Parathyroid adenoma (tissue), 2 donors: ENCODE measurements at regions not wholly inside any gene's neighbourhood (a gene's known extent, or its start where the extent isn't known, plus 50 kb on each side); places are given as distances from the start of the nearest gene placed in this dataset.

ENCODE experiments used
- H2AFZ ChIP-seq: fragments of 300-600 bp; sonication (generic); one replicate; pipeline ENCODE4 v1.7.0; 2017; ENCODE audit warnings: antibody characterized with exemption, mild to moderate bottlenecking
- H3K27ac ChIP-seq: fragments of 300-600 bp; sonication (generic); one replicate; pipeline ENCODE4 v1.7.0; 2017
- H3K27me3 ChIP-seq: fragments of 300-600 bp; sonication (generic); one replicate; pipeline ENCODE4 v1.7.0; 2017; ENCODE audit warnings: low read length; ENCODE audit not compliant: control insufficient read depth, insufficient read depth
- H3K36me3 ChIP-seq: fragments of 300-600 bp; sonication (generic); one replicate; pipeline ENCODE4 v1.7.0; 2017; ENCODE audit warnings: low read length; ENCODE audit not compliant: control insufficient read depth, insufficient read depth
- H3K4me1 ChIP-seq: fragments of 300-600 bp; sonication (generic); one replicate; pipeline ENCODE4 v1.7.0; 2017; ENCODE audit warnings: control low read depth
- H3K4me2 ChIP-seq: fragments of 300-600 bp; sonication (generic); one replicate; pipeline ENCODE4 v1.7.0; 2017; ENCODE audit warnings: low read length
- H3K4me3 ChIP-seq: fragments of 300-600 bp; sonication (generic); one replicate; pipeline ENCODE4 v1.7.0; 2017; ENCODE audit warnings: low read depth, low read length
- H3K79me2 ChIP-seq: fragments of 300-600 bp; sonication (generic); one replicate; pipeline ENCODE4 v1.7.0; 2017; ENCODE audit warnings: control low read depth
- H3K9ac ChIP-seq: fragments of 300-600 bp; sonication (generic); one replicate; pipeline ENCODE4 v1.7.0; 2017; ENCODE audit warnings: mild to moderate bottlenecking
- H3K9me3 ChIP-seq: fragments of 300-600 bp; sonication (generic); one replicate; pipeline ENCODE4 v1.7.0; 2017; ENCODE audit warnings: low read length; ENCODE audit not compliant: control insufficient read depth
- CTCF ChIP-seq: fragments of 300-600 bp; sonication (generic); IDR thresholded peaks from one replicate; pipeline ENCODE4 v1.7.0; 2017; ENCODE audit warnings: antibody characterized with exemption, mild to moderate bottlenecking
- donor health status: primary hyperparathyroidism.

GRCh38 chr5:133853646-133854365 lies 114.6 kb downstream of the C5orf15 start:
- Histone ChIP-seq H3K36me3 (no peaks in the 10 kb centered on the region), H3K4me2 (no peak overlapping the region), H3K4me3 (no peak overlapping the region), H3K27me3 (no peaks in the 10 kb centered on the region), H3K9me3 (no peaks in the 10 kb centered on the region), H2AFZ (no peak overlapping the region), H3K27ac (no peak overlapping the region), H3K9ac (no peak overlapping the region), H3K79me2 (no peaks in the 10 kb centered on the region), H3K4me1 (no peaks in the 10 kb centered on the region)
- TF ChIP-seq CTCF: no peak

- no peak for TF ChIP-seq CTCF
- no peak overlapping the region for H3K4me2 ChIP-seq
- no peaks in the 10 kb centered on the region for H3K4me1 ChIP-seq
- H3K27ac ChIP-seq: no peak overlapping the region
- no peaks in the 10 kb centered on the region for H3K36me3 ChIP-seq
- H3K79me2 ChIP-seq: no peaks in the 10 kb centered on the region
- no peaks in the 10 kb centered on the region for H3K27me3 ChIP-seq
- H3K9me3 ChIP-seq: no peaks in the 10 kb centered on the region
- no peak overlapping the region for H3K9ac ChIP-seq
- no peak overlapping the region for H2AFZ ChIP-seq
- no peak overlapping the region for H3K4me3 ChIP-seq
These were observed 116.9 kb downstream of the C5orf15 start for GRCh38 chr5:133851521-133851920.

- H3K9me3 ChIP-seq: no peaks in the 10 kb centered on the region
- H2AFZ ChIP-seq: no peak overlapping the region
- H3K4me1 ChIP-seq: no peaks in the 10 kb centered on the region
- no peaks in the 10 kb centered on the region for H3K79me2 ChIP-seq
- no peak overlapping the region for H3K4me2 ChIP-seq
- TF ChIP-seq CTCF: no peak
- no peaks in the 10 kb centered on the region for H3K36me3 ChIP-seq
- no peak overlapping the region for H3K4me3 ChIP-seq
- H3K27me3 ChIP-seq: no peaks in the 10 kb centered on the region
- no peak overlapping the region for H3K9ac ChIP-seq
- H3K27ac ChIP-seq: no peak overlapping the region
These were observed 117.6 kb downstream of the C5orf15 start for GRCh38 chr5:133850811-133851210.

- no peaks in the 10 kb centered on the region for H3K4me1 ChIP-seq
- H2AFZ ChIP-seq: no peak overlapping the region
- no peak overlapping the region for H3K27ac ChIP-seq
- H3K9ac ChIP-seq: no peak overlapping the region
- H3K36me3 ChIP-seq: no peaks in the 10 kb centered on the region
- H3K4me2 ChIP-seq: no peak overlapping the region
- H3K27me3 ChIP-seq: no peaks in the 10 kb centered on the region
- no peak for TF ChIP-seq CTCF
- H3K79me2 ChIP-seq: no peaks in the 10 kb centered on the region
- no peaks in the 10 kb centered on the region for H3K9me3 ChIP-seq
- no peak overlapping the region for H3K4me3 ChIP-seq
These were observed 119.3 kb downstream of the C5orf15 start for GRCh38 chr5:133849116-133849515.

- no peaks in the 10 kb centered on the region for H3K36me3 ChIP-seq
- H3K4me2 ChIP-seq: no peak overlapping the region
- TF ChIP-seq CTCF: no peak
- H3K9me3 ChIP-seq: no peaks in the 10 kb centered on the region
- H2AFZ ChIP-seq: no peak overlapping the region
- no peak overlapping the region for H3K4me3 ChIP-seq
- no peaks in the 10 kb centered on the region for H3K79me2 ChIP-seq
- H3K9ac ChIP-seq: no peak overlapping the region
- no peak overlapping the region for H3K27ac ChIP-seq
- no peaks in the 10 kb centered on the region for H3K4me1 ChIP-seq
- H3K27me3 ChIP-seq: no peaks in the 10 kb centered on the region
These were observed 120.0 kb downstream of the C5orf15 start for GRCh38 chr5:133848341-133848811.
